Stimulated activated CD4-positive, alpha-beta T cell treated with anti-CD3 and anti-CD28 coated beads, Interleukin-2, amount 100 ng/mL, for 24 hours (primary cell): ENCODE measurements at regions not wholly inside any gene's neighbourhood (a gene's known extent, or its start where the extent isn't known, plus 50 kb on each side); places are given as distances from the start of the nearest gene placed in this dataset.

ENCODE experiments used
- DNase-seq, 2 donors: peaks; one replicate each; pipeline ENCODE4 v3.0.0-alpha.2; 2020

GRCh38 chr17:69908626-69909368 lies 166.2 kb upstream of the KCNJ16 start:
- DNase-seq: no peak

GRCh38 chr17:69909389-69909788 lies 165.6 kb upstream of the KCNJ16 start:
- DNase-seq: no peak

GRCh38 chr17:69912805-69913204 lies 162.2 kb upstream of the KCNJ16 start:
- DNase-seq: no peak

- no peak for DNase-seq
These were observed 161.8 kb upstream of the KCNJ16 start for GRCh38 chr17:69913216-69913615.

- no peak for DNase-seq
These were observed 161.4 kb upstream of the KCNJ16 start for GRCh38 chr17:69913616-69914015.

GRCh38 chr17:69914520-69914919 lies 160.5 kb upstream of the KCNJ16 start:
- no peak for DNase-seq

- DNase-seq: no peak
These were observed 158.3 kb upstream of the KCNJ16 start for GRCh38 chr17:69916761-69917160.

- no peak for DNase-seq
These were observed 156.9 kb upstream of the KCNJ16 start for GRCh38 chr17:69918164-69918563.

- no peak for DNase-seq
These were observed 155.2 kb upstream of the KCNJ16 start for GRCh38 chr17:69919789-69920188.

GRCh38 chr17:69921046-69921445 lies 154.0 kb upstream of the KCNJ16 start:
- DNase-seq: no peak

GRCh38 chr17:69928611-69929010 lies 146.4 kb upstream of the KCNJ16 start:
- DNase-seq: no peak

- DNase-seq: no peak
These were observed 138.0 kb upstream of the KCNJ16 start for GRCh38 chr17:69936996-69937395.

- DNase-seq: no peak
These were observed 132.0 kb upstream of the KCNJ16 start for GRCh38 chr17:69943058-69943457.

- no peak for DNase-seq
These were observed 130.6 kb upstream of the KCNJ16 start for GRCh38 chr17:69944406-69944805.

GRCh38 chr17:69945698-69946185 lies 129.3 kb upstream of the KCNJ16 start:
- no peak for DNase-seq

GRCh38 chr17:69947027-69947759 lies 127.8 kb upstream of the KCNJ16 start:
- DNase-seq: no peak

GRCh38 chr17:69948406-69948805 lies 126.6 kb upstream of the KCNJ16 start:
- DNase-seq: no peak

- DNase-seq: no peak
These were observed 125.5 kb upstream of the KCNJ16 start for GRCh38 chr17:69949496-69949895.

GRCh38 chr17:69949973-69950695 lies 124.9 kb upstream of the KCNJ16 start:
- no peak for DNase-seq

- DNase-seq: no peak
These were observed 124.2 kb upstream of the KCNJ16 start for GRCh38 chr17:69950701-69951418.

- no peak for DNase-seq
These were observed 120.6 kb upstream of the KCNJ16 start for GRCh38 chr17:69954241-69954925.

GRCh38 chr17:69958063-69958462 lies 117.0 kb upstream of the KCNJ16 start:
- DNase-seq: no peak
